ENCODE measurements at regions not wholly inside any gene's neighbourhood (a gene's known extent, or its start where the extent isn't known, plus 50 kb on each side); places are given as distances from the start of the nearest gene placed in this dataset.

DNA sequence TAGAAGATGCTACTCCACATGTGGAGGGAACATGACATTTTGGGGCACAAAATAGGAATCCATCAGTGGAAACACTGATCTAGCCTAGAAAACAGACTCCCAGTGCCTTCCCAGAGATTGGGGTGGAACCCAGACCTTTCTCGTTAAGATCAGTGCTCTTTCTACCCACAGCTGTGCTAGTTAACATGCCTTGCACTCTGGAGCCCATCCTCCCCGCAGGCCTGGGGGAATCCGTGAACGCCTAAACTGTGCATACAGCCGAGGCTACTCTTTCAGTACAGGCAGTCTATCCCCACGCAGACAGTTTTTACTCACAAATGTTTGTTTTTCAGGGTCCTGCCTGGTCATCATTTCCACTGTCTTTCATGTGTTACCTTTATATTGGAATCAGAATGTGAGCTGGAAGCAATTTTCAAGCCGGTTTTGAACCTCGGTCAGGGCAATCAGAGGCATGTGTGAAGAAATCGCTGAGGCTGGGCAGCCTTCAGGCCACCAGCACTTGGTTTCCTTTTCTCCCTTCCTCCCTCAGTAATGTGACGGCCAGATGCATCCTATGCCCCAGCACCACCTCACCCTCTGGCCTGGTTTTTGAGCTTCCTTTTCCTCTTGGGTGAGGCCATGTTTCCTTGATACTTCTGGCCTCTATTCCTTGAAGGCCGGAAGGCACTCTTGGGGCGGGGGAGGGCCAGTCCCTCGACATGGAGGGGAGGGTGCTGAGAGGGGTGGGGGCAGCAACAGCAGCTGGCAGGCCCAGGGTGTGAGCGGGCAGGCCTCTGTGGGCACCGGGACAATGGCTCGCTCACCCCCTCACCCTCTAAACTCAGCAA is 123.6 kb upstream of the GALNT15 start:
- TF ChIP-seq, protein P1, sequence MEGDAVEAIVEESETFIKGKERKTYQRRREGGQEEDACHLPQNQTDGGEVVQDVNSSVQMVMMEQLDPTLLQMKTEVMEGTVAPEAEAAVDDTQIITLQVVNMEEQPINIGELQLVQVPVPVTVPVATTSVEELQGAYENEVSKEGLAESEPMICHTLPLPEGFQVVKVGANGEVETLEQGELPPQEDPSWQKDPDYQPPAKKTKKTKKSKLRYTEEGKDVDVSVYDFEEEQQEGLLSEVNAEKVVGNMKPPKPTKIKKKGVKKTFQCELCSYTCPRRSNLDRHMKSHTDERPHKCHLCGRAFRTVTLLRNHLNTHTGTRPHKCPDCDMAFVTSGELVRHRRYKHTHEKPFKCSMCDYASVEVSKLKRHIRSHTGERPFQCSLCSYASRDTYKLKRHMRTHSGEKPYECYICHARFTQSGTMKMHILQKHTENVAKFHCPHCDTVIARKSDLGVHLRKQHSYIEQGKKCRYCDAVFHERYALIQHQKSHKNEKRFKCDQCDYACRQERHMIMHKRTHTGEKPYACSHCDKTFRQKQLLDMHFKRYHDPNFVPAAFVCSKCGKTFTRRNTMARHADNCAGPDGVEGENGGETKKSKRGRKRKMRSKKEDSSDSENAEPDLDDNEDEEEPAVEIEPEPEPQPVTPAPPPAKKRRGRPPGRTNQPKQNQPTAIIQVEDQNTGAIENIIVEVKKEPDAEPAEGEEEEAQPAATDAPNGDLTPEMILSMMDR (IDR thresholded peaks at IDR 0.05): no peak
- TF ChIP-seq ZFX (IDR thresholded peaks at IDR 0.05; ENCODE audit: borderline replicate concordance): no peak

Measured in 22Rv1 (cell line).